ENCODE measurements at regions not wholly inside any gene's neighbourhood (a gene's known extent, or its start where the extent isn't known, plus 50 kb on each side); places are given as distances from the start of the nearest gene placed in this dataset.

DNA sequence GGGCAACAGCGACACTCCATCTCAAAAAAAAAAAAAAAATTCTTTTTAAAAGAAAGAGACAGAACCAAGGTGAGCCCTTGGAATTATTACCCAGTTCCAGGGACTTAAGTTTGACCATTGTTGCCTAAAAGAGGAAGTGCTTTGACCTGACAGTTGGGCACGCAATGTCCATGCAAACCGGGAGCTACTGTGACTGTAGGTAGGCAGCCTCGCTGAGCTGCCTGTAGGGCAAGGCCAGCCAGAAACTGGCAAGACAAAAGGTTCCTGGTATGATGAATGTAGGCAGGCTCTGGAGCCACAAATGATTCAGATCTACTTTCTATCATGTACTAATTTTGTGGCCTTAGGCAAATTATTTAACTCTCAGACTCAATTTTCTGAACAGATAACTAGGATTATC, 334.8 kb upstream of the ZNF462 start:
- Mint-ChIP-seq H3K4me3 (no peak overlapping the region), H3K27ac (no peak overlapping the region), H3K4me1 (no peaks in the 10 kb centered on the region), H3K36me3 (no peaks in the 10 kb centered on the region), H3K9me3 (peaks cover 3% of the 10 kb centered on the region)
- ATAC-seq = no peak
- DNase-seq (ENCODE audit: low spot score in 2 of 2) = no peak

DNA sequence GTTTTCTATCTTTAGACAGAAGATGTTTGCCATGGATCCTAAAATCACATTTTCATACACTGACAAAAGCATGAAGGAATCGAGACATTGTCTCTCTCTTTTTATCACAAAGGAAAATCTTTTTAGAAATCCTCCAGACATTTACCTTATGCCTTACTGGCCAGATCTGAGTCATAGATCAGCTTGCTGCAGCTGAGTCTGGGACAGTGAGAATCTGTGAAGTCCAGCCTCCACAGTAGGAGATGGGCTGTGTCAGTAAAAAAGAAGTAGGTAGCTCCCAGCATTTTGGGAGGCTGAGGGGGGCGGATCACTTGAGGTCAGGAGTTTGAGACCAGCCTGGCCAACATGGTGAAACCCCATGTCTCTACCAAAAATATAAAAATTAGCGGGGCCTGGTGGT, 333.4 kb upstream of the ZNF462 start:
- Mint-ChIP-seq H3K27ac (no peak overlapping the region), H3K4me1 (no peaks in the 10 kb centered on the region), H3K36me3 (no peaks in the 10 kb centered on the region), H3K9me3 (peaks cover 3% of the 10 kb centered on the region), H3K4me3 (no peak overlapping the region)
- DNase-seq (ENCODE audit: low spot score in 2 of 2) (no peak), ATAC-seq (no peak)

DNA sequence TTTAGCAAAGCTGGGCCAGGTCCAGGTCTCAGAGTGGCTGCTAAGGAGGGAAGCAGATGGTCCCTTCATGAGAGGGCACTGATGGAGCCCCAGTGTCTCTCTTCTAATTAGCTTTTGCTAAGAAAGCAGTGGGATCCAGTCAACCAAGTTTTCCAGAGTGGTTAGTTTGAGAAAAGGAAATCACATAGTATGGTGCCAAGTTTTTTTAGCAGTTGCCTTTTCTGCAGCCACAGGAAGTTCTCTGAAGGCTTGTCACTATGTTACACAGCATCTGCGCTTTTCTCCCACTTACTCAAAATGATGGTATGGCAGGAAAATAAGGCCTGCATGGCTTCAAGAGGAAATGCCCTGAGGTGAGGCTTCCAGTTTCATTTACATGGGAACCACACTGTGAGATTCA, 331.5 kb upstream of the ZNF462 start:
- H3K4me1 Mint-ChIP-seq = no peaks in the 10 kb centered on the region
- no peaks in the 10 kb centered on the region for H3K36me3 Mint-ChIP-seq
- DNase-seq (ENCODE audit: low spot score in 2 of 2) (no peak), ATAC-seq (no peak)
- no peak overlapping the region for H3K27ac Mint-ChIP-seq
- peaks cover 7% of the 10 kb centered on the region for H3K9me3 Mint-ChIP-seq
- no peak overlapping the region for H3K4me3 Mint-ChIP-seq

DNA sequence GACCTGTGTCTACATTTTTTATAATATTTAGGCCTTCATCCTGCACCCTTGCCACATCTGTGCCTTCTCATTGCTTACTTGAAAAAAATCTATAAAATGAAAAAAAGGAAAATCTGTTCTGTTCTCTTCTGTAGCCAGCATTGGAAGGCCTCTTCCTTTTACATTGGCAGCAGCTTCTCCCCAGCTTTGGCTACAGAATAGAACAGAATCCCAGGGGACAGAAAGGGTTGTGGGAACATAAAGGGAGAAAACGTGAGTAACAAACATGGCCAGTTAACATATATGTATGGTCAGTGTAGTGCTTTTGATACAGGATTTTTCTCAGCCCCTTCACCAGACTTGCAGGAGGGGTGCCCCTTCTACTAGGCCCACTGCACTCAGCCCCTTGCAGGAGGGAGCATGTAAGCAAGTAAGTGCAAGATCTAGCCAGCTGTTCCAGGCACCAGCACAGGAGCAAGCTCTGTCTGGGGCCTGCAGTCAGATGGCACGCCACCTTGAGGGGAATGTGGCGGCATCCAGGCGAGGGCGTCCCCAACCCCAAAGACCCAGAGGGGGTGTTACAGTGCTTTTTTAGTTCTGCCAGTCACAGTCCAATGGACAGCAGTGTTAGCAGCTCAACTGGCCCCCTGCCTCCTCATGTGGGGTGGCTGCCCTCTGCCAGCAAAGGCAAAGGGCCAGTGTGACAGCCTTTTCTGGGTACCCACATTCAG, 330.5 kb upstream of the ZNF462 start:
- DNase-seq (ENCODE audit: low spot score in 2 of 2) = no peak
- Mint-ChIP-seq H3K4me1 (no peaks in the 10 kb centered on the region), H3K9me3 (peaks cover 10% of the 10 kb centered on the region), H3K36me3 (no peaks in the 10 kb centered on the region), H3K4me3 (no peak overlapping the region), H3K27ac (no peak overlapping the region)
- ATAC-seq = no peak

DNA sequence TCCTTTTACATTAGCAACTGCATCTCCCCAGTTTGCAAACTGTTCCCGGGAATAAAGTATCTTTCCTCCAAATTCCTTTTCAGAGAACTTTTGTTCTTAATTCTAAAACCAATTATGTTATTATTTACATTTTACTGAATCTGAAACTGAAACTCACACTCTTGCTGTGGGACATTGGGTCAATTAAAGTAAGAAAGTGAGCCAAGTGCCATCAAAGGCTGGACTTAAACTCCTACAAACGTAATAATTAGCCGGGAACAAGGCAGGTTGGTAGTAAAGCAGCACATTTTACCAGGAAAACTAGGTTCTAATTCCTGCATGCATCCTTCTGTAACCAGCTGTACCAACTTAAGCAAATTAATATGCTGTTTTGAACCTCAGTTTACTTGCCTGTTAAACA, 328.2 kb upstream of the ZNF462 start:
- H3K9me3 Mint-ChIP-seq = peaks cover 10% of the 10 kb centered on the region
- no peak overlapping the region for H3K4me3 Mint-ChIP-seq

DNA sequence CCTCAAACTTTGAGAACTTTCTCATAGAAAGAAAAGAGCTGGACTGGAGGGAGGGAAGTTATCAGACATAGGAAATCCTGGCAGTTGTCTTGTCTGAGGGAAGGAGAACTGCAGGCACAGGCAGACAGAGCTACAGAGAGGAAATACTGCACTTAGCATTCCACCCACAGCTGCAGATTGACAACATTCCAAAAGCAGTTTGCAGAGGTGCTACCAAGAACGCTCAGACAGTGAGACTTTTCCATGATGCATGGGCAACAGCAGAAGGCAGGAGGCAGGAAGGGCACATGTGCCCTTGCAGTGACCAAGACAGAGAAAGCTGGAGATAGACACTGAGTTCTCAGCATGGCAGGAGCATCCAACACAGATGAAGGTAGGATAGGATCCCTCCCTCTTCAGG, 327.5 kb upstream of the ZNF462 start:
- no peak overlapping the region for H3K27ac Mint-ChIP-seq
- ATAC-seq (no peak), DNase-seq (ENCODE audit: low spot score in 2 of 2) (no peak)
- H3K9me3 Mint-ChIP-seq = peaks cover 10% of the 10 kb centered on the region
- H3K36me3 Mint-ChIP-seq = no peaks in the 10 kb centered on the region
- H3K4me3 Mint-ChIP-seq = no peak overlapping the region
- H3K4me1 Mint-ChIP-seq = no peaks in the 10 kb centered on the region

More for the DNA sequence above, 328.2 kb upstream of the ZNF462 start:
- Mint-ChIP-seq H3K4me1 (no peaks in the 10 kb centered on the region), H3K27ac (no peak overlapping the region), H3K36me3 (no peaks in the 10 kb centered on the region)
- no peak for DNase-seq (ENCODE audit: low spot score in 2 of 2)
- no peak for ATAC-seq

DNA sequence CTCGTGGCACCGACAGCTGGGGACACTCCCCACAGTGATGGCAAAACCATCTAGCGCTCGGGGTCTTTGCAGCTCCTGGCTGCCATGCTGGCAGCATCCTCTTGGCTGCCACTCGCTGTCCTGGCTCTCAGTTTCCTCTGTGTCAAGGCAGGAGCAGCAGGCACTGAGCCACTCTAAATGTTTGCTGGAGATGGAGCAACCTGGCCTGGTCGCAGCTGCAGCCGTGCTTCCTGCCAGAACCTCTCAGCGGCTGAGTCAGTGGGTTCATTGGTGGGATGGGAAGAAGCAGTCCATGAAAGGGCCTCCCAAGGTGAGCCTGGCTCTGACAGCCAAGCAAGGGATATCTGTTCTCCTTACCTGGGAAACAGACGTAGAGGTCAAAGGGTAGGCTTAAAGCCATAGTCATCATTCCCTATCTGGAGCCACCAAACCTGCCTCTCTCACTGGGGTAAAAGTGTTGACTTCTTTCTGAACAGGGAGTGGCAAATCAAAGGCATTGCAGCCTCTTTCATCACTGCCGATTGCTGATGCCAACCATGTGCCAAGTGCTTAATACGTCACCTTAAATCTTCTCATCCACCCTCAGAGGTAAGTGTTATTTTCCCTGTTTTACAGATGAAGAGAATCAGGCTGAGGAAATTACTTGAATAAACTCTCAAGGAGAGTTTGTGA, 304.8 kb upstream of the ZNF462 start:
- Mint-ChIP-seq H3K4me1 (no peaks in the 10 kb centered on the region), H3K9me3 (peaks cover 3% of the 10 kb centered on the region), H3K27ac (no peak overlapping the region), H3K4me3 (no peak overlapping the region), H3K36me3 (no peaks in the 10 kb centered on the region)
- ATAC-seq (no peak), DNase-seq (ENCODE audit: low spot score in 2 of 2) (no peak)

DNA sequence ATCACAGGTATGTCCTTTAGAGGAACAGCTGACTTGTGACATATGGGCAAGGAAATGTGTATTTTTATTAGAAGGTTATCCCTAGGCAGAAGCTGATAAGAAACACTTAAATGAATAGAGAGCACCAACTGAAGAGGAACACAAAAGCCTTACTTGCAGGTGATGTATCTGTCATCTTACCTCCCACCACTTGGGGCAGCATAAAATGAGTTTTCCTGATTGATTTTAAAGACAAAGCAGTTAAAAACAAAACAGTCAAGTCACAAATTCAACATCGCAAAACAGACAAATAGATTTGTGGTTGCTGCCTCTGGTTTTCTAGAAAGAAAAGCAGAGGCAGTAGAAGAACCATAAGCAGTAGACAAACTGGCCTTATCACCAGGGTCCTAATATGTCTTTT, 302.4 kb upstream of the ZNF462 start:
- Mint-ChIP-seq H3K27ac (no peak overlapping the region), H3K9me3 (no peaks in the 10 kb centered on the region), H3K4me3 (no peak overlapping the region), H3K36me3 (no peaks in the 10 kb centered on the region), H3K4me1 (no peaks in the 10 kb centered on the region)
- DNase-seq (ENCODE audit: low spot score in 2 of 2) = no peak
- ATAC-seq = no peak

DNA sequence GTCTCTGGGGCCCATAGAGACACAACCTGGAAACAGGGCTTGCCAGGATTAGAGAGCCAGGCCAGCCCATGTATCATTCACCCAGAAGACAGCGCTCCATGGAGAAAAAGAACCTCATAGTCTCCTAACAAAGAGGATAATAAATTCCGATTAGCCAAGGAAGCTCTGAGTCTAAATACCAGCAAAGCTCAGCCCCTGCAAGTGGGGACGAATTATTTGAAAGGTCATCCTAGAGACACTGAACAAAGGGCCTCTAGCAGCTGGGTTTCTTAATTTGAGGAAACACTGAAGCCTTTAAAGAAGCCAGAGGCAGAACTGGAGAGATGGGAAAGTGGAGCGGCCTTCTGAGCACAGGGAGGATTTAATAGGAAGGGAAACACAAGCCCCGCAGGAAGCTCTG, 287.1 kb upstream of the ZNF462 start:
- Mint-ChIP-seq H3K4me3 (no peak overlapping the region), H3K9me3 (peaks cover 18% of the 10 kb centered on the region), H3K27ac (no peak overlapping the region), H3K4me1 (no peaks in the 10 kb centered on the region), H3K36me3 (no peaks in the 10 kb centered on the region)
- DNase-seq (ENCODE audit: low spot score in 2 of 2) (no peak), ATAC-seq (no peak)

DNA sequence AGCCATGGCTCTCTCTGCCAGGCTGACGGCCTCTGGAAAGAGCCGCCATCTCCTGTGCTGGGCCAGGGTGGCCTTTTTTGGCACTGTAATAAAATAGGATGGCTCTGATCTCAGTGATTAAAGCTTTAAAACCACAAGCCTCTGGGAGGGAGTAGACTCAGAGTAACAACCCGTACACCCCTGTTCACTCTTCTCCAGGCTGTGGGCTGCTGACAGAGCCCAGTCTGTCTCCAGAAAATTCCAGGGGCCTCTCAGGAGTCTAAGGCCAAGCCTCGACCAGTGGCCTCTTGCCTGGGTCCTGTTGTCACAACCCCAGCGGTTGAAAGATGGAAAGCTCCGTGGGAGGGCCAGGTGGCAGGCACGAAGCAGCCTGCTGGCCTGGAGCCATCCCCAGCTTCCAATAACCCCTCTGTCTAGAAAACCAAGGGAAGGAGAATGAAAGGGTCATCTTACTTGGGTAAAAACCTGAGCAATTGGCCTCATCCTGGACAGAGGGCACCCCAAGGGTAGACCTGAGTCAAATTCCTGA, 286.7 kb upstream of the ZNF462 start:
- peaks cover 19% of the 10 kb centered on the region for H3K9me3 Mint-ChIP-seq
- DNase-seq (ENCODE audit: low spot score in 2 of 2) (no peak), ATAC-seq (no peak)
- H3K4me1 Mint-ChIP-seq = no peaks in the 10 kb centered on the region
- H3K36me3 Mint-ChIP-seq = no peaks in the 10 kb centered on the region
- no peak overlapping the region for H3K4me3 Mint-ChIP-seq
- H3K27ac Mint-ChIP-seq = no peak overlapping the region

DNA sequence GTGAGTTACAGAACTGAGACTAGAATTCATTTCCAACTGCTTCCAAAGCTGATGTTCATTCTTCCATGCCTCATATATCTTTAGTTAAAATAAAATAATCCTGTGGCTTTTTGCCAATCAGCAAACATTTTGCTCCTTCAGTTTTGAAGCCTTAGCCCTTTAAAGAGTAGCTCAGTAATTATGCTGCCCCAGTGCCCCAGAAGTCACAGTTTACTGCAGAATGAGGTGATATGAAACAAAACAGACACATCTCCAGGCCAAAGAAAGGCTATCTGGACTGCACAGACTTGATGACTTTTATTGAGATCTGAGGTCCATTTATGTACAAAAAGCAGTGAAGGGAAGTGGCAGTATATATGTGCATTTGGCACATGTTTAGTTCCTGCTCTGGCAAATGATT, 285.8 kb upstream of the ZNF462 start:
- no peak overlapping the region for H3K27ac Mint-ChIP-seq
- peaks cover 22% of the 10 kb centered on the region for H3K9me3 Mint-ChIP-seq
- no peak for DNase-seq (ENCODE audit: low spot score in 2 of 2)
- H3K4me3 Mint-ChIP-seq = no peak overlapping the region
- no peaks in the 10 kb centered on the region for H3K36me3 Mint-ChIP-seq
- H3K4me1 Mint-ChIP-seq = no peaks in the 10 kb centered on the region
- ATAC-seq = no peak

DNA sequence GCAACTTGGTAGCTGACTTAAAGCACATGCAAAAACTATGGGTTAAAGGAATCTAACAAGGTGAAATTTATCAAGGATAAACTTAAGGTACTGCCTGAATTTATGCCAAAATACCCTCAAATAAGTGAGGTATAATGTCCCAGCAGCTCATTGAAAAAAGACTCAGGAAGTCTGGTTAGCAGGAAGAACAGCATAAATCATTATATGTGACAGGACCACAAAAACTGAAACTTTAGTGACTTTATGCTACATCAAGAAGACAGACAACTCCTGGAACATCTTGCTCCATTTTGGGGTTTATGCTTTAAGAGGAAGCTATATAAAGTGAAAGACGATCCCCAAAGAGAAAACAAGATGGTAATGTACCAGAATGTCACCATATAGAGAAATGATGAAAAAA, 282.4 kb upstream of the ZNF462 start:
- ATAC-seq (no peak), DNase-seq (ENCODE audit: low spot score in 2 of 2) (no peak)
- Mint-ChIP-seq H3K27ac (no peak overlapping the region), H3K36me3 (no peaks in the 10 kb centered on the region), H3K4me3 (no peak overlapping the region), H3K4me1 (no peaks in the 10 kb centered on the region), H3K9me3 (peaks cover 19% of the 10 kb centered on the region)

DNA sequence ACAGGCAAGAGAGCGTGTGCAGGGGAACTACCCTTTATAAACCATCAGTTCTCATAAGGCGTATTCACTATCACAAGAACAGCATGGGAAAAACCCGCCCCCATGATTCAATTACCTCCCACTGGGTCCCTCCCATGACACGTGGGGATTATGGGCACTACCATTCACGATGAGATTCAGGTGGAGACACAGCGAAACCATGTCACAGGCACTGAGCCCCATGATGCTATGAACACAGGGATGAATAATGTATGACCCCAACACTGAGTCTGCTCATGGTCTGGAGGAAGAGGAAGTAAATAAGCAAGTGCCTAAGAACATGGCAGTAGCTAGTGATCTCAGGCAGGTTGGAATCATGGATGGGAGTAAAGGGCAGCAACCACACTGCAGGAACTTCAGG, 281.0 kb upstream of the ZNF462 start:
- Mint-ChIP-seq H3K9me3 (peaks cover 16% of the 10 kb centered on the region), H3K27ac (no peak overlapping the region), H3K36me3 (no peaks in the 10 kb centered on the region), H3K4me3 (no peak overlapping the region), H3K4me1 (no peaks in the 10 kb centered on the region)
- DNase-seq (ENCODE audit: low spot score in 2 of 2) (no peak), ATAC-seq (no peak)

DNA sequence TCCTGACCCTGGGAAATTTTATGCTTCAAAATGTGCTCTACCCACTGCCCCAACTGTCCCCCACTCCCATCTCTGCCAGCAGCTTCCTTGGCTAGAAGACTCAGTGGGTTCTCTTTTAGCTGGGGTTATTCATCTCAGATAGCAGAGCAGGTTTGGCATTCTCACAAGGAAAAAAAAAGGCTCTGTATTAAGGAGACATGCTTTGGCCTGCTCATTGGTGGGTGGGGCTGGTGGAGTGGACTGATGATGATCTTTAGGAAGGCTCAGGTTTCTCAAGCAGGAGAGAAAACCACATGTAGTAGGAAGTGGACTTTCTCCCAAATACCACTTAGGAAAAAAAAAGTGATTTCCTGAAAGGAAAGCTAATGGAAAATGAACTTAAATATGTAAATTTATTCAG, 279.2 kb upstream of the ZNF462 start:
- DNase-seq (ENCODE audit: low spot score in 2 of 2) = no peak
- no peaks in the 10 kb centered on the region for H3K36me3 Mint-ChIP-seq
- no peak for ATAC-seq
- no peak overlapping the region for H3K27ac Mint-ChIP-seq
- H3K4me3 Mint-ChIP-seq = no peak overlapping the region
- no peaks in the 10 kb centered on the region for H3K4me1 Mint-ChIP-seq
- H3K9me3 Mint-ChIP-seq = peaks cover 12% of the 10 kb centered on the region

DNA sequence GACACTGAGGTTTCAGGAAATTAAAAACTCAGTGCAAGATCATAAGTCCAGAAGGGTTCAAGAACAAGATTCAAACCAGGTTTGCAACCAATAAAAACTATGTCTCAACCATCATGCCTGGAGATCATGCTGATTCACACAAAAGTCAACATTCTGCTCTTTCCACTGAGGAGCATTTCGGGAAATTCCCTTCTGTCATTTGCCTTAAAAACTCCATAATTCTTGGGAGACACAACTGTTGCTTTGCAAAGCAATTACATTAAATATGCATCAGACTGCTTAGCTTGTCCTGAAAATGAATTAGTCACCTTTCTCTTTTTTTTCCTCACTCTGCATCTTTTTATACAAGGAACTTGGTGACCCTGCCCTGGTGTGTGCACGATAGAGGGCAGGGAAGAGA, 275.9 kb upstream of the ZNF462 start:
- Mint-ChIP-seq H3K4me3 (no peak overlapping the region), H3K9me3 (peaks cover 8% of the 10 kb centered on the region), H3K36me3 (no peaks in the 10 kb centered on the region), H3K4me1 (no peaks in the 10 kb centered on the region), H3K27ac (no peak overlapping the region)
- DNase-seq (ENCODE audit: low spot score in 2 of 2) = no peak
- ATAC-seq = no peak

DNA sequence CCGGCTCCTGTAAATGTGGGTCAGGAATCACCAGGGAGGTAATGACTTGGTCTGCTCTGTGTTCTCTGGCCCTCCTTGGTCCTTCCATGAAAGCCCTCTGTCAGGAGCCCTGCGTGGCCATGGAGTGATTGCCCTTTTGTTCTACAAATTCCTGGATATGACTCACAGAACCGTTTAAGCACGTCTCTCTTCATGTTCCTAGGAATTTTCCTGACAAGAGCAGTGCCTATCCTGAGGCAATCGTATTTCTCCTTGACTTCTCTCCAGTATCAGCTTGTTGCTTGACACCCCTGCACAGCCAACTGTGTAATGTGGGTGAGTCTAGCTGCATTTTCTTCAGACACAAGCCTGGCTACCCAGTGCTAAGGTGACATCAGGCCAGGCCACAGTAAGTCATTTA, 274.3 kb upstream of the ZNF462 start:
- H3K36me3 Mint-ChIP-seq = no peaks in the 10 kb centered on the region
- no peak overlapping the region for H3K27ac Mint-ChIP-seq
- peaks cover 9% of the 10 kb centered on the region for H3K9me3 Mint-ChIP-seq
- no peak for DNase-seq (ENCODE audit: low spot score in 2 of 2)
- no peaks in the 10 kb centered on the region for H3K4me1 Mint-ChIP-seq
- no peak overlapping the region for H3K4me3 Mint-ChIP-seq
- no peak for ATAC-seq

Measured in stimulated activated effector memory CD8-positive, alpha-beta T cell treated with anti-CD3 and anti-CD28 coated beads, Interleukin-12 subunit alpha, Interleukin-12 subunit beta, amount 100 ng/mL, for 72 hours (primary cell).